Keratinocyte (primary cell): ENCODE measurements at regions not wholly inside any gene's neighbourhood (a gene's known extent, or its start where the extent isn't known, plus 50 kb on each side); places are given as distances from the start of the nearest gene placed in this dataset.

Source experiments
- DNase-seq: peaks from one replicate; pipeline ENCODE4 v3.0.0-alpha.2; 2011; ENCODE audit warnings: low read depth, missing footprints, low spot score
- FAIRE-seq: peaks from 2 replicates; lab custom pipeline; 2011; peaks lifted over from hg19 to GRCh38; lab: Jason Lieb, UNC
- H2AFZ ChIP-seq: 2 replicates; pipeline ENCODE4 v1.6.0; 2012; ENCODE audit warnings: low read length, control low read depth, inconsistent platforms; ENCODE audit not compliant: control insufficient read depth
- H3K27ac ChIP-seq: 2 replicates; pipeline ENCODE4 v1.5.1; 2011; ENCODE audit warnings: low read length; ENCODE audit not compliant: control insufficient read depth, insufficient read depth
- H3K27me3 ChIP-seq: 3 replicates; pipeline ENCODE4 v1.6.0; 2011; ENCODE audit warnings: low read length; ENCODE audit not compliant: control insufficient read depth, insufficient read depth; ENCODE audit errors: extremely low read depth
- H3K36me3 ChIP-seq, 2 experiments: 2 replicates in 1 of 2; 3 replicates in 1 of 2; pipeline ENCODE4 v1.5.1; 2011; ENCODE audit warnings: low read length in 2 of 2, mild to moderate bottlenecking in 1 of 2; ENCODE audit not compliant: control insufficient read depth in 2 of 2, insufficient read depth in 2 of 2; ENCODE audit errors: extremely low read depth in 1 of 2
- H3K4me1 ChIP-seq: 3 replicates; pipeline ENCODE4 v1.5.1; 2011; ENCODE audit warnings: low read length; ENCODE audit not compliant: control insufficient read depth, insufficient read depth; ENCODE audit errors: extremely low read depth
- H3K4me2 ChIP-seq: 3 replicates; pipeline ENCODE4 v1.6.0; 2011; ENCODE audit warnings: low read depth, low read length; ENCODE audit not compliant: control insufficient read depth, insufficient read depth; ENCODE audit errors: extremely low read depth
- H3K4me3 ChIP-seq, 3 experiments: fragments of 200-600 bp in 1 of 3; sonication (generic) in 1 of 3; 2 replicates in 2 of 3; 3 replicates in 1 of 3; pipeline ENCODE4 v1.5.1; 2011 to 2016; ENCODE audit warnings: low read length in 3 of 3, mild to moderate bottlenecking in 3 of 3, control low read depth in 2 of 3, inconsistent platforms in 1 of 3, low read depth in 1 of 3, mixed read lengths in 1 of 3, mixed run types in 1 of 3, moderate library complexity in 1 of 3; ENCODE audit not compliant: control insufficient read depth in 2 of 3, insufficient read depth in 2 of 3; ENCODE audit errors: extremely low read depth in 1 of 3
- H3K79me2 ChIP-seq: 2 replicates; pipeline ENCODE4 v1.6.0; 2012; ENCODE audit warnings: low read length; ENCODE audit not compliant: control insufficient read depth, insufficient read depth
- H3K9ac ChIP-seq: 3 replicates; pipeline ENCODE4 v1.6.0; 2011; ENCODE audit warnings: low read length; ENCODE audit not compliant: control insufficient read depth, insufficient read depth; ENCODE audit errors: extremely low read depth
- H3K9me1 ChIP-seq: 3 replicates; pipeline ENCODE4 v1.6.0; 2011; ENCODE audit warnings: low read length; ENCODE audit not compliant: control insufficient read depth, insufficient read depth; ENCODE audit errors: extremely low read depth
- H3K9me3 ChIP-seq: 2 replicates; pipeline ENCODE4 v1.5.1; 2012; ENCODE audit warnings: low read depth, low read length; ENCODE audit not compliant: control insufficient read depth
- H4K20me1 ChIP-seq: 3 replicates; pipeline ENCODE4 v1.6.0; 2011; ENCODE audit warnings: low read length; ENCODE audit not compliant: control insufficient read depth, insufficient read depth; ENCODE audit errors: extremely low read depth
- EZH2 ChIP-seq: IDR thresholded peaks from one replicate; pipeline ENCODE4 v1.6.1; 2012; ENCODE audit warnings: inconsistent platforms, mild to moderate bottlenecking, low read length, moderate library complexity
- dilution Hi-C: fragments of 300-500 bp; cut with MboI; formaldehyde crosslinking; loops from one replicate; pipeline ENCODE4 v1.7.0; 2020; ENCODE audit warnings: low sequenced_read_pairs; ENCODE audit not compliant: extremely low pct_ligation_motif_present
- TF ChIP-seq, protein P1 (sequence below), 3 experiments: IDR thresholded peaks in 1 of 3; conservative IDR thresholded peaks in 1 of 3; optimal IDR thresholded peaks in 1 of 3; 2 replicates in 2 of 3; 3 replicates in 1 of 3; pipeline versions ENCODE3 to v1.5.1; 2011; ENCODE audit warnings: low read length in 3 of 3, mild to moderate bottlenecking in 3 of 3, moderate library complexity in 2 of 3, control low read depth in 1 of 3, inconsistent platforms in 1 of 3; ENCODE audit not compliant: insufficient read depth in 2 of 3; ENCODE audit errors: extremely low read depth in 1 of 3

- H3K79me2 ChIP-seq: no peaks in the 10 kb centered on the region
- no peaks in the 10 kb centered on the region for H3K9me1 ChIP-seq
- H3K4me2 ChIP-seq: no peak overlapping the region
- no peaks in the 10 kb centered on the region for H4K20me1 ChIP-seq
- no peak for TF ChIP-seq EZH2
- TF ChIP-seq, protein P1, sequence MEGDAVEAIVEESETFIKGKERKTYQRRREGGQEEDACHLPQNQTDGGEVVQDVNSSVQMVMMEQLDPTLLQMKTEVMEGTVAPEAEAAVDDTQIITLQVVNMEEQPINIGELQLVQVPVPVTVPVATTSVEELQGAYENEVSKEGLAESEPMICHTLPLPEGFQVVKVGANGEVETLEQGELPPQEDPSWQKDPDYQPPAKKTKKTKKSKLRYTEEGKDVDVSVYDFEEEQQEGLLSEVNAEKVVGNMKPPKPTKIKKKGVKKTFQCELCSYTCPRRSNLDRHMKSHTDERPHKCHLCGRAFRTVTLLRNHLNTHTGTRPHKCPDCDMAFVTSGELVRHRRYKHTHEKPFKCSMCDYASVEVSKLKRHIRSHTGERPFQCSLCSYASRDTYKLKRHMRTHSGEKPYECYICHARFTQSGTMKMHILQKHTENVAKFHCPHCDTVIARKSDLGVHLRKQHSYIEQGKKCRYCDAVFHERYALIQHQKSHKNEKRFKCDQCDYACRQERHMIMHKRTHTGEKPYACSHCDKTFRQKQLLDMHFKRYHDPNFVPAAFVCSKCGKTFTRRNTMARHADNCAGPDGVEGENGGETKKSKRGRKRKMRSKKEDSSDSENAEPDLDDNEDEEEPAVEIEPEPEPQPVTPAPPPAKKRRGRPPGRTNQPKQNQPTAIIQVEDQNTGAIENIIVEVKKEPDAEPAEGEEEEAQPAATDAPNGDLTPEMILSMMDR (optimal IDR thresholded peaks at IDR 0.05 in 1 of 3, IDR thresholded peaks at IDR 0.05 in 1 of 3, conservative IDR thresholded peaks at IDR 0.05 in 1 of 3; ENCODE audit: extremely low read depth in 1 of 3, insufficient read depth in 2 of 3, low read length in 3 of 3): no peak
- peaks cover 13% of the 10 kb centered on the region for H3K4me1 ChIP-seq
- no peak overlapping the region for H3K4me3 ChIP-seq
- no peaks in the 10 kb centered on the region for H3K9me3 ChIP-seq
- H3K36me3 ChIP-seq: no peaks in the 10 kb centered on the region
- no peak overlapping the region for H2AFZ ChIP-seq
- dilution Hi-C loops: no loop called here
- no peaks in the 10 kb centered on the region for H3K27me3 ChIP-seq
- H3K27ac ChIP-seq: no peak overlapping the region
- DNase-seq (no peak), FAIRE-seq (peak; percentile 85)
- H3K9ac ChIP-seq: no peak overlapping the region
These were observed 248.7 kb downstream of the LURAP1L start for GRCh38 chr9:13023498-13023897.

DNA sequence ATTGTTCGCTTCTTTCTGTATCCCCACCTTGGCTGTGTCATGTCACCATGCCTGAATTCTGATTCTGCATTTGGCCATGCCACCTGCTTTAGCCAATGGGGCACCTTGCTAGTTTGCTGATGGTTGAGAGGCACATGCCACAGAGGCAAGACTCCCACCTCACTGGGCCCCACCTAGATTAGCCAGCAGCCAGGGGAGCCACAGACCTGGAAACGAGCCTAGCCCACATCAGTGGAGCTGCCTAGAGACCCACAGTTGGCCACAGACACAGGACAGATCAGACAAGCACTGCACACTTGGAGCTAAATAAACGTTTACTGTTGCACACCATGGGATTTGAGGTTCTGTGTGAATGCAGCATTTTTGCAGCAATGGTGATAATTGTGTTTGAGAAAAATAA, 252.1 kb downstream of the LURAP1L start:
- dilution Hi-C loops: no loop called here
- no peak overlapping the region for H3K4me3 ChIP-seq
- no peak for TF ChIP-seq EZH2
- TF ChIP-seq, protein P1 (optimal IDR thresholded peaks at IDR 0.05 in 1 of 3, IDR thresholded peaks at IDR 0.05 in 1 of 3, conservative IDR thresholded peaks at IDR 0.05 in 1 of 3; ENCODE audit: extremely low read depth in 1 of 3, insufficient read depth in 2 of 3, low read length in 3 of 3): no peak
- H3K9me1 ChIP-seq: no peaks in the 10 kb centered on the region
- no peak overlapping the region for H3K27ac ChIP-seq
- H3K9me3 ChIP-seq: no peaks in the 10 kb centered on the region
- H3K9ac ChIP-seq: no peak overlapping the region
- no peak for DNase-seq
- H3K4me1 ChIP-seq: peaks cover 19% of the 10 kb centered on the region
- no peak overlapping the region for H2AFZ ChIP-seq
- H4K20me1 ChIP-seq: no peaks in the 10 kb centered on the region
- H3K27me3 ChIP-seq: no peaks in the 10 kb centered on the region
- FAIRE-seq: no peak
- no peak overlapping the region for H3K4me2 ChIP-seq
- no peaks in the 10 kb centered on the region for H3K36me3 ChIP-seq
- H3K79me2 ChIP-seq: no peaks in the 10 kb centered on the region
